Neuronal stem cell (in vitro differentiated cells): ENCODE measurements at regions not wholly inside any gene's neighbourhood (a gene's known extent, or its start where the extent isn't known, plus 50 kb on each side); places are given as distances from the start of the nearest gene placed in this dataset.

ENCODE experiments used
- DNase-seq: peaks from one replicate; pipeline ENCODE4 v3.0.0-alpha.2; 2013; ENCODE audit warnings: low spot score
- H2AFZ ChIP-seq: one replicate; pipeline ENCODE4 v1.6.1; 2013; ENCODE audit warnings: mild to moderate bottlenecking, low read length, inconsistent platforms
- H2AK5ac ChIP-seq: 2 replicates; pipeline ENCODE4 v1.6.1; 2013; ENCODE audit warnings: low read depth, mild to moderate bottlenecking, inconsistent platforms, low read length, moderate library complexity, mixed read lengths
- H2BK120ac ChIP-seq: 2 replicates; pipeline ENCODE4 v1.6.1; 2013; ENCODE audit warnings: low read depth, mild to moderate bottlenecking, inconsistent platforms, low read length, moderate library complexity, mixed read lengths
- H2BK12ac ChIP-seq: one replicate; pipeline ENCODE4 v1.6.1; 2013; ENCODE audit warnings: low read length, inconsistent platforms
- H2BK15ac ChIP-seq: 2 replicates; pipeline ENCODE4 v1.6.1; 2013; ENCODE audit warnings: mild to moderate bottlenecking, low read length, inconsistent platforms, mixed read lengths
- H2BK5ac ChIP-seq: one replicate; pipeline ENCODE4 v1.6.1; 2013; ENCODE audit warnings: inconsistent platforms, mild to moderate bottlenecking, low read length, moderate library complexity
- H3K14ac ChIP-seq: one replicate; pipeline ENCODE4 v1.6.1; 2013; ENCODE audit warnings: low read length, inconsistent platforms
- H3K18ac ChIP-seq: 2 replicates; pipeline ENCODE4 v1.6.1; 2013; ENCODE audit warnings: low read length, inconsistent platforms
- H3K23ac ChIP-seq: 2 replicates; pipeline ENCODE4 v1.6.1; 2013; ENCODE audit warnings: low read depth, mild to moderate bottlenecking, mixed read lengths, low read length, inconsistent platforms; ENCODE audit not compliant: poor library complexity
- H3K27ac ChIP-seq: replicated peaks from 3 replicates; pipeline ENCODE4 v1.5.1; 2013; ENCODE audit warnings: low read length, inconsistent platforms
- H3K27me3 ChIP-seq, 3 experiments: 2 replicates each; pipeline ENCODE4 v1.6.1; 2013; ENCODE audit warnings: low read length in 3 of 3, mild to moderate bottlenecking in 2 of 3, inconsistent platforms in 1 of 3, low read depth in 1 of 3, mixed read lengths in 1 of 3, moderate library complexity in 1 of 3; ENCODE audit not compliant: control insufficient read depth in 3 of 3, insufficient read depth in 3 of 3
- H3K36me3 ChIP-seq, 2 donors: replicated peaks in 1 of 2; 2 replicates each; pipeline ENCODE4 v1.6.1; 2013; ENCODE audit warnings: low read length in 2 of 2; ENCODE audit not compliant: control insufficient read depth in 2 of 2, insufficient read depth in 2 of 2
- H3K4ac ChIP-seq: 2 replicates; pipeline ENCODE4 v1.6.1; 2013; ENCODE audit warnings: inconsistent platforms, mild to moderate bottlenecking, low read length, moderate library complexity
- H3K4me1 ChIP-seq, 2 donors: 1 replicate in 1 of 2; 2 replicates in 1 of 2; pipeline ENCODE4 v1.6.1; 2013; ENCODE audit warnings: low read length in 2 of 2, low read depth in 1 of 2; ENCODE audit not compliant: control insufficient read depth in 2 of 2, insufficient read depth in 1 of 2
- H3K4me2 ChIP-seq: one replicate; pipeline ENCODE4 v1.6.1; 2013; ENCODE audit warnings: mild to moderate bottlenecking, low read length, inconsistent platforms; ENCODE audit not compliant: insufficient read depth, poor library complexity, severe bottlenecking
- H3K4me3 ChIP-seq, 2 donors: 2 replicates each; pipeline ENCODE4 v1.5.1; 2013; ENCODE audit warnings: low read length in 2 of 2, mild to moderate bottlenecking in 2 of 2, inconsistent platforms in 1 of 2, moderate library complexity in 1 of 2
- H3K79me1 ChIP-seq: one replicate; pipeline ENCODE4 v1.6.1; 2013; ENCODE audit warnings: low read depth, mild to moderate bottlenecking, inconsistent platforms, low read length, moderate library complexity
- H3K9ac ChIP-seq: one replicate; pipeline ENCODE4 v1.6.1; 2013; ENCODE audit warnings: mild to moderate bottlenecking, low read depth, low read length, inconsistent platforms; ENCODE audit not compliant: poor library complexity
- H3K9me3 ChIP-seq, 2 donors: replicated peaks in 1 of 2; 2 replicates each; pipeline versions ENCODE3 to v1.6.1; 2013; ENCODE audit warnings: low read length in 2 of 2, mild to moderate bottlenecking in 2 of 2, inconsistent platforms in 1 of 2, low read depth in 1 of 2, mixed read lengths in 1 of 2, moderate library complexity in 1 of 2; ENCODE audit not compliant: control insufficient read depth in 2 of 2, insufficient read depth in 1 of 2
- H4K8ac ChIP-seq: one replicate; pipeline ENCODE4 v1.6.1; 2013; ENCODE audit warnings: low read depth, mild to moderate bottlenecking, inconsistent platforms, low read length, moderate library complexity
- H4K91ac ChIP-seq: one replicate; pipeline ENCODE4 v1.6.1; 2013; ENCODE audit warnings: low read length, low read depth, mild to moderate bottlenecking, inconsistent platforms; ENCODE audit not compliant: poor library complexity
- WGBS, 2 donors: extraction: QIAGEN DNeasy Blood & Tissue Kit; methylation state at CpG; one replicate each; pipeline ENCODE4 v1.1.7; 2013; ENCODE audit warnings: missing lambda C conversion rate in 2 of 2, mixed read lengths in 1 of 2; ENCODE audit not compliant: insufficient read length in 2 of 2, insufficient replicate concordance in 1 of 2; ENCODE audit errors: extremely low coverage in 2 of 2; 5-methylcytosine and 5-hydroxymethylcytosine counted together

DNA sequence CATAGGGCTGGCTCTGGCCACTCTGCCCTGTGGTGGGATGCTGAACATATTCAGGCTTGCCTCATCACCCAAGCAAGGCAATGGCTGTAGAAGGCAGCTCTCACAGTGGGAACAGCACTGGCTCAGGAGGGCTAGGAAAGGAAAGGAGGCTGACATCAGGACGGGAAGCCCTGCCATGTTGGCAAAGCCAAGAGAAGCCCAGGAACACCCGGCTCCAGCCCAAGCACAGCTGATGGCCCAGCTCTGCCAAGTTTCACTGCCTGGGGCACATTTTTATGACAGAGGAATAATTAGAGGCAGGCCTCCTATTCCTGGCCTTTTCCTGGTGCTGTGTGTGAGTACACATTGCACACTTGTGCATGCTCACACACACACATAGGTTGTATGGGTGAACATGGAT is 163.6 kb upstream of the SMIM23 start:
- H3K14ac ChIP-seq, result no peak overlapping the region
- H3K9me3 ChIP-seq, result no peaks in the 10 kb centered on the region
- no peak for DNase-seq
- H3K27me3 ChIP-seq, result peaks cover 0 to 37% (median 17%) of the 10 kb centered on the region in 3 experiments
- no peak overlapping the region for H2BK12ac ChIP-seq
- H2BK5ac ChIP-seq, result no peak overlapping the region
- H3K4ac ChIP-seq, result no peak overlapping the region
- no peak overlapping the region for H3K23ac ChIP-seq
- WGBS, 2 donors, result no CpG with 5 or more reads among the region's 2 CpGs
- no peak overlapping the region for H3K18ac ChIP-seq
- H3K4me1 ChIP-seq, result peaks cover 5 to 11% of the 10 kb centered on the region in 2 donors
- no peak overlapping the region for H3K9ac ChIP-seq
- H3K4me3 ChIP-seq, result no peak overlapping the region
- no peak overlapping the region for H2BK15ac ChIP-seq
- no peaks in the 10 kb centered on the region for H3K79me1 ChIP-seq
- no peak overlapping the region for H2BK120ac ChIP-seq
- H3K36me3 ChIP-seq, result no peaks in the 10 kb centered on the region
- no peak overlapping the region for H2AFZ ChIP-seq
- no peak overlapping the region for H3K4me2 ChIP-seq
- H3K27ac ChIP-seq, result no peak overlapping the region
- H4K91ac ChIP-seq, result no peak overlapping the region
- peak overlapping the region; percentile 7 for H2AK5ac ChIP-seq
- H4K8ac ChIP-seq, result no peak overlapping the region

- Histone ChIP-seq H2BK5ac (no peak overlapping the region), H4K8ac (no peak overlapping the region), H2AFZ (peak overlapping the region; percentile 81), H3K14ac (no peak overlapping the region), H4K91ac (no peak overlapping the region), H3K27me3 (peaks cover 0 to 39% (median 16%) of the 10 kb centered on the region in 3 experiments), H3K18ac (no peak overlapping the region), H2BK12ac (no peak overlapping the region), H3K4me2 (no peak overlapping the region), H3K9me3 (no peaks in the 10 kb centered on the region), H3K4me1 (peaks cover 5 to 11% of the 10 kb centered on the region in 2 donors), H2BK120ac (no peak overlapping the region), H3K79me1 (no peaks in the 10 kb centered on the region), H3K4me3 (no peak overlapping the region), H3K36me3 (no peaks in the 10 kb centered on the region), H2BK15ac (no peak overlapping the region), H3K4ac (no peak overlapping the region), H2AK5ac (no peak overlapping the region), H3K27ac (no peak overlapping the region), H3K9ac (no peak overlapping the region), H3K23ac (no peak overlapping the region)
- WGBS, 2 donors, result no CpG with 5 or more reads among the region's 2 CpGs
- DNase-seq, result no peak
Observed at GRCh38 chr5:171623107-171623506, 162.5 kb upstream of the SMIM23 start.

- Histone ChIP-seq H3K79me1 (no peaks in the 10 kb centered on the region), H4K8ac (no peak overlapping the region), H3K23ac (no peak overlapping the region), H3K4me3 (no peak overlapping the region), H2BK12ac (no peak overlapping the region), H2BK120ac (no peak overlapping the region), H2AK5ac (no peak overlapping the region), H3K27me3 (peaks cover 0 to 43% (median 20%) of the 10 kb centered on the region in 3 experiments), H3K9ac (no peak overlapping the region), H3K36me3 (no peaks in the 10 kb centered on the region), H3K18ac (no peak overlapping the region), H3K4me2 (no peak overlapping the region), H3K4ac (no peak overlapping the region), H2BK15ac (no peak overlapping the region), H2AFZ (peak overlapping the region; percentile 81), H3K14ac (no peak overlapping the region), H2BK5ac (no peak overlapping the region), H3K9me3 (no peaks in the 10 kb centered on the region), H3K27ac (no peak overlapping the region), H3K4me1 (peaks cover 5 to 11% of the 10 kb centered on the region in 2 donors), H4K91ac (no peak overlapping the region)
- WGBS, 2 donors, result no CpG with 5 or more reads among the region's 11 CpGs
- peak; percentile 46 for DNase-seq
Observed at GRCh38 chr5:171623551-171624097, 162.0 kb upstream of the SMIM23 start.

- Histone ChIP-seq H3K4me1 (peaks cover 5 to 11% of the 10 kb centered on the region in 2 donors), H2BK120ac (no peak overlapping the region), H3K9me3 (no peaks in the 10 kb centered on the region), H2AFZ (no peak overlapping the region), H3K4me2 (no peak overlapping the region), H3K27me3 (peaks cover 0 to 48% (median 26%) of the 10 kb centered on the region in 3 experiments), H3K4me3 (no peak overlapping the region), H3K14ac (no peak overlapping the region), H4K91ac (no peak overlapping the region), H3K36me3 (no peaks in the 10 kb centered on the region), H3K4ac (no peak overlapping the region), H3K9ac (no peak overlapping the region), H2BK12ac (no peak overlapping the region), H3K27ac (no peak overlapping the region), H3K18ac (no peak overlapping the region), H4K8ac (no peak overlapping the region), H3K23ac (no peak overlapping the region), H3K79me1 (no peaks in the 10 kb centered on the region), H2AK5ac (no peak overlapping the region), H2BK5ac (no peak overlapping the region), H2BK15ac (no peak overlapping the region)
- no CpG with 5 or more reads among the region's 5 CpGs for WGBS, 2 donors
- DNase-seq, result no peak
Observed at GRCh38 chr5:171624396-171624795, 161.2 kb upstream of the SMIM23 start.
